ENCODE measurements at regions not wholly inside any gene's neighbourhood (a gene's known extent, or its start where the extent isn't known, plus 50 kb on each side); places are given as distances from the start of the nearest gene placed in this dataset.

GRCh38 chr10:61179771-61180170, 235.8 kb upstream of the RHOBTB1 start:
- no peaks in the 10 kb centered on the region for H3K79me2 ChIP-seq
- H3K27ac ChIP-seq = no peak overlapping the region
- no peak overlapping the region for H2AFZ ChIP-seq
- DNase-seq (ENCODE audit: low spot score) = no peak
- no peaks in the 10 kb centered on the region for H4K20me1 ChIP-seq (ENCODE audit: insufficient read depth, poor library complexity, severe bottlenecking)
- WGBS (ENCODE audit: low lambda C conversion rate, missing lambda C conversion rate) = 61% methylated on average over 3 of the region's 3 CpGs
- peaks cover 33% of the 10 kb centered on the region for H3K4me1 ChIP-seq (ENCODE audit: insufficient read depth)
- no peak overlapping the region for H3K4me2 ChIP-seq
- no peak overlapping the region for H3K4me3 ChIP-seq
- no peaks in the 10 kb centered on the region for H3K9me2 ChIP-seq (replicated peaks; ENCODE audit: insufficient read depth)
- TF ChIP-seq, protein P1, sequence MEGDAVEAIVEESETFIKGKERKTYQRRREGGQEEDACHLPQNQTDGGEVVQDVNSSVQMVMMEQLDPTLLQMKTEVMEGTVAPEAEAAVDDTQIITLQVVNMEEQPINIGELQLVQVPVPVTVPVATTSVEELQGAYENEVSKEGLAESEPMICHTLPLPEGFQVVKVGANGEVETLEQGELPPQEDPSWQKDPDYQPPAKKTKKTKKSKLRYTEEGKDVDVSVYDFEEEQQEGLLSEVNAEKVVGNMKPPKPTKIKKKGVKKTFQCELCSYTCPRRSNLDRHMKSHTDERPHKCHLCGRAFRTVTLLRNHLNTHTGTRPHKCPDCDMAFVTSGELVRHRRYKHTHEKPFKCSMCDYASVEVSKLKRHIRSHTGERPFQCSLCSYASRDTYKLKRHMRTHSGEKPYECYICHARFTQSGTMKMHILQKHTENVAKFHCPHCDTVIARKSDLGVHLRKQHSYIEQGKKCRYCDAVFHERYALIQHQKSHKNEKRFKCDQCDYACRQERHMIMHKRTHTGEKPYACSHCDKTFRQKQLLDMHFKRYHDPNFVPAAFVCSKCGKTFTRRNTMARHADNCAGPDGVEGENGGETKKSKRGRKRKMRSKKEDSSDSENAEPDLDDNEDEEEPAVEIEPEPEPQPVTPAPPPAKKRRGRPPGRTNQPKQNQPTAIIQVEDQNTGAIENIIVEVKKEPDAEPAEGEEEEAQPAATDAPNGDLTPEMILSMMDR (IDR thresholded peaks at IDR 0.05; ENCODE audit: poor library complexity) = no peak
- no peak for TF ChIP-seq EZH2 (IDR thresholded peaks at IDR 0.05; ENCODE audit: borderline replicate concordance)
- TF ChIP-seq EZH2phosphoT487 (IDR thresholded peaks at IDR 0.05; ENCODE audit: low read depth, severe bottlenecking, unreplicated experiment) = no peak
- H3K9me3 ChIP-seq (ENCODE audit: low read depth) = no peaks in the 10 kb centered on the region
- no peaks in the 10 kb centered on the region for H3K27me3 ChIP-seq
- H3K36me3 ChIP-seq (replicated peaks; ENCODE audit: insufficient read depth, low read depth) = no peaks in the 10 kb centered on the region

DNA sequence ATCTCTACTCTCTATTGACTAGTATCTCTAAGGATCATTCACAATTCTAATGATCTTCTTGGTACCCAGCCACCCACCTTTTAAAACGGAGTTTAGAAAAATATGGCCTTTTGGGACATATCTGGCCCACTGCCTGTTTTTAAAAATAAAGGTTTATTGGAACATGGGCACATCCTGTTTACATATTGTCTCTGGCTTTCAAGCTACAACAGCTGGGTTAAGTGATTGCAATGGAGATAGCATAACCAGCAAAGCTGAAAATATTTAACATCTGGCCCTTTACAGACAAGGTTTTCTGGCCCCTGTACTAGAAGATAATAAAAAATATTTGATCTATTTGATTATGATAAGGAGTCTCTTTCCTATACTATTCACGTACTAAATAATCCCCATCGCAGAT, 232.4 kb upstream of the RHOBTB1 start:
- peaks cover 28% of the 10 kb centered on the region for H3K4me1 ChIP-seq (ENCODE audit: insufficient read depth)
- 50% methylated on average over 3 of the region's 3 CpGs for WGBS (ENCODE audit: low lambda C conversion rate, missing lambda C conversion rate)
- H3K27ac ChIP-seq = peak overlapping the region; percentile 56
- H3K4me3 ChIP-seq = no peak overlapping the region
- no peak overlapping the region for H3K4me2 ChIP-seq
- H3K36me3 ChIP-seq (replicated peaks; ENCODE audit: insufficient read depth, low read depth) = no peaks in the 10 kb centered on the region
- no peaks in the 10 kb centered on the region for H3K27me3 ChIP-seq
- TF ChIP-seq EZH2phosphoT487 (IDR thresholded peaks at IDR 0.05; ENCODE audit: low read depth, severe bottlenecking, unreplicated experiment) (no peak), EZH2 (IDR thresholded peaks at IDR 0.05; ENCODE audit: borderline replicate concordance) (no peak)
- TF ChIP-seq, protein P1 (IDR thresholded peaks at IDR 0.05; ENCODE audit: poor library complexity) = no peak
- no peak overlapping the region for H2AFZ ChIP-seq
- no peak for DNase-seq (ENCODE audit: low spot score)
- no peaks in the 10 kb centered on the region for H3K79me2 ChIP-seq
- H3K9me2 ChIP-seq (replicated peaks; ENCODE audit: insufficient read depth) = no peaks in the 10 kb centered on the region
- H3K9me3 ChIP-seq (ENCODE audit: low read depth) = no peaks in the 10 kb centered on the region
- no peaks in the 10 kb centered on the region for H4K20me1 ChIP-seq (ENCODE audit: insufficient read depth, poor library complexity, severe bottlenecking)

DNA sequence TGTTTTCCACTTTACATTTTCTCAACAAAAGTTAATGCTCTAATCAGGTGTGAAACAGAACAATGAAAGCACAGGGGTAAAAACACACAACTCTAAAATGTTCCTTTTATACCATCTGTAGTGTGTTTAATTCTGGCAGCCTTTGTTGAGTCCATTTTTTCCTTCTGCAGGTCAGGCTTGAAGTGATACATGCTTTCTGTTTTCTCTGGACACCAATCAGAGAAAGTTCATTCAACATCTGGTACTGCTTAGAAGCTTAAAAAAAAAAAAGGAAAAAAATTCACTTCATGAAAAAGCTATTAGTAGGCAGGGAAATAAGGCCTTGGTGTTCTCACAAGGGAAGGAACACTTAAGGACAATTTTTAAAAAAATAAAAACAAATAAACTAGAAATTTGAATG, 231.3 kb upstream of the RHOBTB1 start:
- no peaks in the 10 kb centered on the region for H3K9me2 ChIP-seq (replicated peaks; ENCODE audit: insufficient read depth)
- no peak for DNase-seq (ENCODE audit: low spot score)
- no peaks in the 10 kb centered on the region for H3K9me3 ChIP-seq (ENCODE audit: low read depth)
- TF ChIP-seq, protein P1 (IDR thresholded peaks at IDR 0.05; ENCODE audit: poor library complexity) = no peak
- no peak for TF ChIP-seq EZH2phosphoT487 (IDR thresholded peaks at IDR 0.05; ENCODE audit: low read depth, severe bottlenecking, unreplicated experiment)
- TF ChIP-seq EZH2 (IDR thresholded peaks at IDR 0.05; ENCODE audit: borderline replicate concordance) = no peak
- no peaks in the 10 kb centered on the region for H3K36me3 ChIP-seq (replicated peaks; ENCODE audit: insufficient read depth, low read depth)
- no peak overlapping the region for H2AFZ ChIP-seq
- H3K27ac ChIP-seq = peak overlapping the region; percentile 4
- no peaks in the 10 kb centered on the region for H4K20me1 ChIP-seq (ENCODE audit: insufficient read depth, poor library complexity, severe bottlenecking)
- H3K4me1 ChIP-seq (ENCODE audit: insufficient read depth) = peaks cover 28% of the 10 kb centered on the region
- H3K79me2 ChIP-seq = no peaks in the 10 kb centered on the region
- H3K4me2 ChIP-seq = no peak overlapping the region
- no peaks in the 10 kb centered on the region for H3K27me3 ChIP-seq
- H3K4me3 ChIP-seq = no peak overlapping the region

GRCh38 chr10:61173450-61173849, 229.5 kb upstream of the RHOBTB1 start:
- Histone ChIP-seq H3K27me3 (no peaks in the 10 kb centered on the region), H4K20me1 (ENCODE audit: insufficient read depth, poor library complexity, severe bottlenecking) (no peaks in the 10 kb centered on the region), H3K4me1 (ENCODE audit: insufficient read depth) (peaks cover 19% of the 10 kb centered on the region), H3K27ac (no peak overlapping the region), H3K9me2 (replicated peaks; ENCODE audit: insufficient read depth) (no peaks in the 10 kb centered on the region), H2AFZ (no peak overlapping the region), H3K4me3 (no peak overlapping the region), H3K36me3 (replicated peaks; ENCODE audit: insufficient read depth, low read depth) (no peaks in the 10 kb centered on the region), H3K9me3 (ENCODE audit: low read depth) (no peaks in the 10 kb centered on the region), H3K79me2 (no peaks in the 10 kb centered on the region), H3K4me2 (no peak overlapping the region)
- no peak for DNase-seq (ENCODE audit: low spot score)
- WGBS (ENCODE audit: low lambda C conversion rate, missing lambda C conversion rate) = 86% methylated on average over 5 of the region's 5 CpGs
- no peak for TF ChIP-seq EZH2 (IDR thresholded peaks at IDR 0.05; ENCODE audit: borderline replicate concordance)
- no peak for TF ChIP-seq EZH2phosphoT487 (IDR thresholded peaks at IDR 0.05; ENCODE audit: low read depth, severe bottlenecking, unreplicated experiment)
- TF ChIP-seq, protein P1 (IDR thresholded peaks at IDR 0.05; ENCODE audit: poor library complexity) = no peak
